NCI-H460 (cell line): ENCODE measurements at regions not wholly inside any gene's neighbourhood (a gene's known extent, or its start where the extent isn't known, plus 50 kb on each side); places are given as distances from the start of the nearest gene placed in this dataset.

Experiments
- DNase-seq: peaks from one replicate; pipeline ENCODE4 v3.0.0-alpha.2; 2016; ENCODE audit warnings: low read depth; ENCODE audit errors: extremely low read depth

GRCh38 chr4:45985038-45985437, 138.8 kb downstream of the GABRG1 start:
- DNase-seq = no peak

- DNase-seq = no peak
Measured at GRCh38 chr4:45971108-45971507, 152.7 kb downstream of the GABRG1 start.

- no peak for DNase-seq
Measured at GRCh38 chr4:45957353-45957752, 166.5 kb downstream of the GABRG1 start.

- DNase-seq = no peak
Measured at GRCh38 chr4:45954276-45954675, 169.6 kb downstream of the GABRG1 start.

GRCh38 chr4:45951153-45951552, 172.7 kb downstream of the GABRG1 start:
- DNase-seq = no peak

- no peak for DNase-seq
Measured at GRCh38 chr4:45946699-45947098, 177.2 kb downstream of the GABRG1 start.

- DNase-seq = no peak
Measured at GRCh38 chr4:45944000-45944399, 179.9 kb downstream of the GABRG1 start.

- no peak for DNase-seq
Measured at GRCh38 chr4:45939056-45939455, 184.8 kb downstream of the GABRG1 start.

GRCh38 chr4:45931154-45931553, 192.7 kb downstream of the GABRG1 start:
- no peak for DNase-seq

- no peak for DNase-seq
Measured at GRCh38 chr4:45927641-45928040, 196.2 kb downstream of the GABRG1 start.

- no peak for DNase-seq
Measured at GRCh38 chr4:45925809-45926208, 198.0 kb downstream of the GABRG1 start.

- no peak for DNase-seq
Measured at GRCh38 chr4:45920861-45921260, 203.0 kb downstream of the GABRG1 start.

- no peak for DNase-seq
Measured at GRCh38 chr4:45910511-45910910, 213.3 kb downstream of the GABRG1 start.

- no peak for DNase-seq
Measured at GRCh38 chr4:45897946-45898585, 225.8 kb downstream of the GABRG1 start.

- DNase-seq = no peak
Measured at GRCh38 chr4:45883421-45883820, 240.4 kb downstream of the GABRG1 start.

GRCh38 chr4:45876235-45876890, 247.5 kb downstream of the GABRG1 start:
- DNase-seq = no peak

GRCh38 chr4:45869184-45869583, 254.7 kb downstream of the GABRG1 start:
- no peak for DNase-seq

GRCh38 chr4:45865781-45866180, 258.1 kb downstream of the GABRG1 start:
- DNase-seq = no peak

- no peak for DNase-seq
Measured at GRCh38 chr4:45855857-45856256, 268.0 kb downstream of the GABRG1 start.

- no peak for DNase-seq
Measured at GRCh38 chr4:45846016-45846415, 277.8 kb downstream of the GABRG1 start.

GRCh38 chr4:45841791-45842190, 282.1 kb downstream of the GABRG1 start:
- no peak for DNase-seq

GRCh38 chr4:45831692-45832091, 292.2 kb downstream of the GABRG1 start:
- DNase-seq = no peak

- DNase-seq = no peak
Measured at GRCh38 chr4:45803994-45804393, 319.9 kb downstream of the GABRG1 start.
